Loucy (cell line): ENCODE measurements at regions not wholly inside any gene's neighbourhood (a gene's known extent, or its start where the extent isn't known, plus 50 kb on each side); places are given as distances from the start of the nearest gene placed in this dataset.

Source experiments
- CTCF ChIP-seq: fragments of 200-600 bp; sonication (generic); conservative IDR thresholded peaks from 2 replicates; pipeline ENCODE4 v1.5.1; 2014; ENCODE audit warnings: mild to moderate bottlenecking, antibody characterized with exemption, low read length
- EZH2phosphoT487 ChIP-seq: fragments of 200-600 bp; IDR thresholded peaks from 2 replicates; pipeline ENCODE4 v1.6.1; 2018; ENCODE audit warnings: antibody characterized with exemption, mild to moderate bottlenecking, moderate library complexity, borderline replicate concordance

- TF ChIP-seq CTCF: no peak
- TF ChIP-seq EZH2phosphoT487: no peak
These were observed 67.7 kb upstream of the RAB4A start for GRCh38 chr1:229203030-229203751.
